H7 (cell line): ENCODE measurements at regions not wholly inside any gene's neighbourhood (a gene's known extent, or its start where the extent isn't known, plus 50 kb on each side); places are given as distances from the start of the nearest gene placed in this dataset.
"Not testable (repeated sequence)": the region's sequence is repeated elsewhere in the genome, so short reads cannot be mapped to it uniquely, and the experiment has no call there.

Source experiments
- DNase-seq: peaks from one replicate; pipeline ENCODE4 v3.0.0; 2012
- H3K27me3 ChIP-seq: 2 replicates; pipeline ENCODE4 v1.6.0; 2011; ENCODE audit warnings: mild to moderate bottlenecking, low read length; ENCODE audit not compliant: control insufficient read depth, insufficient read depth
- H3K36me3 ChIP-seq: replicated peaks from 2 replicates; pipeline ENCODE4 v1.5.1; 2011; ENCODE audit warnings: low read length; ENCODE audit not compliant: control insufficient read depth, insufficient read depth
- H3K4me3 ChIP-seq: 2 replicates; pipeline ENCODE4 v1.5.1; 2011; ENCODE audit warnings: low read depth, mild to moderate bottlenecking, control low read depth, low read length, moderate library complexity; ENCODE audit not compliant: insufficient read depth

- DNase-seq, result peak; percentile 57
- H3K27me3 ChIP-seq, result no peaks in the 10 kb centered on the region
- H3K36me3 ChIP-seq, result no peaks in the 10 kb centered on the region
- no peak overlapping the region for H3K4me3 ChIP-seq
Observed at GRCh38 chr17:28247671-28248555, 71.1 kb upstream of the TMEM97 start.

- no peak overlapping the region for H3K4me3 ChIP-seq
- no peaks in the 10 kb centered on the region for H3K36me3 ChIP-seq
- H3K27me3 ChIP-seq, result no peaks in the 10 kb centered on the region
- peak; percentile 26 for DNase-seq
Observed at GRCh38 chr17:28249706-28250105, 69.3 kb upstream of the TMEM97 start.

DNA sequence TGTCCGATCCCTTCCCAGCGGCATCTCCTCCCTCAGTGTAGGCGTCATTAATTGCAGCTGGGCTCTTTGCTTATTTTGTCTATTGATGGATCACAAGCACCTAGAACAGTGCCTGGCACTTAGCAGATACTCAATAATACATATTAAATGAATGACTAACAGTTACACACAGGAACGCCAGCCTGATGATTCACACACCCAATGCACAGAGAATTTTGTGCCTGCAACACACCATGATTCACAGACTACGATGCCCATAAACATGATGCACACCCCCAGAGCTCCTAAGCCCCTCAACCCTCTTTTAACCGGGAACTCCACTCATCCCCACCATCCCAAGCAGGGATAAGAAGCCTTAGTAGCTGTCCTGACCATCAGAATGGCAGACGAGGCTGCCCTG lies 66.6 kb upstream of the TMEM97 start:
- Histone ChIP-seq H3K27me3 (no peaks in the 10 kb centered on the region), H3K36me3 (no peaks in the 10 kb centered on the region), H3K4me3 (no peak overlapping the region)
- DNase-seq, result no peak

DNA sequence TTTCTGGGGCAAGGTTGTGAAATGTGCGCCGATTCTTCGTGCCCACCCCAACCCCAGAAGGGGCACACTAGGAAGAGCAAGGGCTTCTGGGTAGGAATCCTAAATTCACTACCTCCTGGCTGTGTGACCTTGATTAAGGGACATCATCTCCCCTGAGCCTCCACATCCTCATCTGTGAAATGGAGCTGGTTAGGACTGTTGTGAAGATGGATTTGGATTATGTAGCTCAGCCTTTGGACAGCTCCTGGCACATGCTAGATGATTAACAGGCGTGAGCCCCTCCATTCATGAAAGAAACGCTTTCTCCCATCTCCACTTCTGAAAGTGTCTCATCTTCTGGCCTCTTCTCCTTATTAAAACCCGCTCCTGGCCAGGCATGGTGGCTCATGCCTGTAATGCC lies 65.3 kb upstream of the TMEM97 start:
- Histone ChIP-seq H3K27me3 (no peaks in the 10 kb centered on the region), H3K4me3 (no peak overlapping the region), H3K36me3 (no peaks in the 10 kb centered on the region)
- DNase-seq, result no peak

DNA sequence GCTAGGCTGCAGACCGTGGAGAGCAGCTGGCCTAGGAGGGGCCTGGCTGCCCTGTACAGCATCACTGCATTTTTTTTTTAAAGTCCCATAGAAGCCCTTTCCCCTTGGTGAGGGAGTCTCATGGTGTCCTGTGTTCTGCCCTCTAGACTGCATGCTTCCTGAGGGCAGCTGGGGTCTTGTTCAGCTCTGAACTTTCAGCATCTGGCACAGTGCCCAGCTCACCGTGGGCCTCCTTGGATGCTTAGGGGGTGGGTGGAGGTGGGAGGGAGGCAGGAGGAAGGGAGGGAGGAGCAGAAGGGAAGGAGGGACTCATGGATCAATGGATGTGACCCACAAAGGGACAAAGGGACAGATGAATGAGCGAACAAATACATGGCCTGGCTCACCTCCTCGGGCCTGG lies 63.4 kb upstream of the TMEM97 start:
- no peak for DNase-seq
- no peaks in the 10 kb centered on the region for H3K36me3 ChIP-seq
- H3K4me3 ChIP-seq, result no peak overlapping the region
- H3K27me3 ChIP-seq, result no peaks in the 10 kb centered on the region

GRCh38 chr17:28256370-28256769 lies 62.6 kb upstream of the TMEM97 start:
- Histone ChIP-seq H3K4me3 (no peak overlapping the region), H3K36me3 (no peaks in the 10 kb centered on the region), H3K27me3 (no peaks in the 10 kb centered on the region)
- peak; percentile 44 for DNase-seq

GRCh38 chr17:28256881-28257280 lies 62.1 kb upstream of the TMEM97 start:
- no peak for DNase-seq
- Histone ChIP-seq H3K4me3 (no peak overlapping the region), H3K27me3 (no peaks in the 10 kb centered on the region), H3K36me3 (no peaks in the 10 kb centered on the region)

DNA sequence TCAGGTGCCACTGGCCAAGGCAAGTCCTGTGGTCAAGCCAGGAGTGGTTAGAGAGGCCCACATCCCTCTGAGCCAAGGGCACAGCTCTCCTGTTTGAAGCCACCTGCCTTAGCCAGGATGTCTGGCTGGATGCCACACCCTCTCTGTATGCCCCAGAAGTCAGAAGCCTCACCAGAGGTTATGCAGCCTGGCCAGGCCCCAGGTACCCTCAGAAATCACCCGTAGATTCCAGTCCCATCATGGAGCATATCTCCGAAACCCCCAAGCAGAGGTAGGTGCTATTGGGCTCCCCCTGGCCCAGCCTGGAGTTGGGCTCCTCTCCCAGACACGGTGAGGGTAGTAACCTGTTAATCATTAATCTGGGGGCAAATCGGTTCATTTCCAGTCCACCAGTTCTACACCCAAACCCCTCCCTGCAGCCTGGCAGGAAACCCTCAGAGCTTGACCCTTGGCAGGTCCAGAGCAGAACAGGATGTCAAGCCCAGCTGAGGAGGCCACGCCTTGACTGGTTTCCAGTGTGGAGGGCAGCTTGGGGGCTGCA lies 60.6 kb upstream of the TMEM97 start:
- Histone ChIP-seq H3K4me3 (no peak overlapping the region), H3K27me3 (no peaks in the 10 kb centered on the region), H3K36me3 (no peaks in the 10 kb centered on the region)
- no peak for DNase-seq

DNA sequence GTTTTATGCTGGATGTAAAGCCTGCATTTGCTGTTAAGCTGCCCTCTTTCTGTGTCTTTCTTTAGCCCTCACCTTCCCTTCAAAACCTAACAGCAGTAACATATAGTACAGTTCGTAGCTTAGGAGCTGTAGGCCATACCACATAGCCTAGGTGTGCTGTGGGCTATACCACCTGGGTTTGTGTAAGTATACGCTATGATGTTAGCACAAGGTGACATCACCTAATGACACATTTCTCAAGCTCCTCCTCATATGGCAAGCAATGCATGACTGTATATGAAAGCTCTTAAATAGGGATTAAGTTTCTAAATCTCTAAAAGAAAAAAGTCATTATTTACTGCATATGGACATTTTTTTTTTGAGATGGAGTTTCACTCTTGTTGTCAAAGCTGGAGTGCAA lies 57.8 kb upstream of the TMEM97 start:
- H3K27me3 ChIP-seq, result no peaks in the 10 kb centered on the region
- no peak for DNase-seq

GRCh38 chr17:28262123-28262745 lies 56.8 kb upstream of the TMEM97 start:
- not testable (repeated sequence) for H3K27me3 ChIP-seq, H3K4me3 ChIP-seq, DNase-seq, H3K36me3 ChIP-seq

More for the DNA sequence above, 57.8 kb upstream of the TMEM97 start:
- no peak overlapping the region for H3K4me3 ChIP-seq
- H3K36me3 ChIP-seq, result no peaks in the 10 kb centered on the region

- H3K4me3 ChIP-seq, H3K36me3 ChIP-seq, H3K27me3 ChIP-seq, DNase-seq: not testable (repeated sequence)
Observed at GRCh38 chr17:28264902-28265548, 54.0 kb upstream of the TMEM97 start.

DNA sequence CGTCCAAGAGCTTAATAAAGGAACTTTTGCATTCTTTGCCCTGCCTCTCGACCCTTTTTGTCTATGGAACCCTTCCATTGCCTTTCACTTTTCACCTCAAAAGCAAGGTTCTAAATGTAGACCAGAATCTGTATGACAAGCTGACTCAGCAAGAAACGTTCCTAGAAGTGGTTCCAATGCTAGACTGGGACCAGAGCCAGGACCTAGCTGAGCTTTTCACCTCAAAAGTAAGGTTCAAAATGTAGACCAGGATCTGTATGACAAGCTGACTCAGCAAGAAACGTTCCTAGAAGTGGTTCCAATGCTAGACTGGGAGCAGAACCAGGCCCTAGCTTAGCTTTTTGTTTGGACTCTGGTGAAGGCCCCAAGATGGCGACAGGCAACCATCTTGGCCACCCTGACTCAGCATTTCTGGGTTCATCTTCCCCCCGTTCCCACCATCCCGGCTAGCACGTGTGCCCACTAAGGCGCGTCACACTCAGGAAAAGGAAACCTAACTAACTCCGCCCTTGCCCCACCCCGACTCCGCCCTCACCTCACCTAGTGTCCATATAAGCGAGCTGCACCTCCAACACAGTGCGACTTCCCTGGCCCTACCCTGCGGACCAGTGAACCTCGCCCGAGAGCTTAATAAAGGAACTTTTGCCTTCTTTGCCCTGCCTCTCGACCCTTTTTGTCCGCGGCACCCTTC lies 53.0 kb upstream of the TMEM97 start:
- not testable (repeated sequence) for DNase-seq, H3K36me3 ChIP-seq, H3K4me3 ChIP-seq, H3K27me3 ChIP-seq

DNA sequence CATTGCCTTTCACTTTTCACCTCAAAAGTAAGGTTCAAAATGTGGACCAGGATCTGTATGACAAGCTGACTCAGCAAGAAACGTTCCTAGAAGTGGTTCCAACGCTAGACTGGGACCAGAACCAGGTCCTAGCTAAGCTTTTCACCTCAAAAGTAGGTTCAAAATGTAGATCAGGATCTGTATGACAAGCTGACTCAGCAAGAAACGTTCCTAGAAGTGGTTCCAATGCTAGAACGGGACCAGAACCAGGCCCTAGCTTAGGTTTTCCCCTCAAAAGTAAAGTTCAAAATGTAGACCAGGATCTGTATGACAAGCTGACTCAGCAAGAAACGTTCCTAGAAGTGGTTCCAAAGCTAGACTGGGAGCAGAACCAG lies 52.5 kb upstream of the TMEM97 start:
- not testable (repeated sequence) for DNase-seq, H3K36me3 ChIP-seq, H3K27me3 ChIP-seq, H3K4me3 ChIP-seq

GRCh38 chr17:28266926-28267719 lies 51.9 kb upstream of the TMEM97 start:
- H3K36me3 ChIP-seq, DNase-seq, H3K27me3 ChIP-seq, H3K4me3 ChIP-seq: not testable (repeated sequence)
